Adrenal gland (tissue), 9 donors: ENCODE measurements at regions not wholly inside any gene's neighbourhood (a gene's known extent, or its start where the extent isn't known, plus 50 kb on each side); places are given as distances from the start of the nearest gene placed in this dataset.

ENCODE experiments used
- DNase-seq, 7 donors: peaks; one replicate each; pipeline ENCODE4 v3.0.0-alpha.2; 2019 to 2020
- H3K27ac ChIP-seq, 5 donors: fragments of 200-600 bp; sonication (generic) in 4 of 5; 1 replicate in 3 of 5; 2 replicates in 2 of 5; pipeline versions ENCODE4 v1.5.1 to v1.8.0; 2016 to 2020; ENCODE audit warnings: mild to moderate bottlenecking in 1 of 5
- H3K27me3 ChIP-seq: fragments of 200-600 bp; 2 replicates; pipeline ENCODE4 v1.8.0; 2021
- H3K36me3 ChIP-seq, 2 donors: fragments of 200-600 bp; replicated peaks in 1 of 2; 1 replicate in 1 of 2; 2 replicates in 1 of 2; pipeline versions ENCODE4 v1.5.1 to v1.8.0; 2018 to 2022
- H3K4me1 ChIP-seq, 2 donors: fragments of 200-600 bp; replicated peaks in 1 of 2; 1 replicate in 1 of 2; 2 replicates in 1 of 2; pipeline versions ENCODE4 v1.5.1 to v1.8.0; 2018 to 2021
- H3K4me3 ChIP-seq, 4 donors: fragments of 200-600 bp; sonication (generic) in 3 of 4; one replicate each; pipeline ENCODE4 v1.5.1; 2016 to 2018
- H3K9me3 ChIP-seq, 3 donors: fragments of 200-600 bp; sonication (generic) in 1 of 3; replicated peaks in 1 of 3; 1 replicate in 2 of 3; 2 replicates in 1 of 3; pipeline versions ENCODE4 v1.5.1 to v1.8.0; 2016 to 2021
- CTCF ChIP-seq, 6 experiments: fragments of 450-650 bp in 4 of 6; fragments of 200-600 bp in 2 of 6; sonication (generic) in 1 of 6; IDR thresholded peaks; 1 replicate in 5 of 6; 2 replicates in 1 of 6; pipeline versions ENCODE4 v1.5.1 to v1.8.0; 2016 to 2021; ENCODE audit warnings: antibody characterized with exemption in 6 of 6, mild to moderate bottlenecking in 2 of 6, moderate library complexity in 1 of 6
- POLR2A ChIP-seq, 2 donors: fragments of 450-650 bp; IDR thresholded peaks; one replicate each; pipeline ENCODE4 v1.6.1; 2017; ENCODE audit warnings: antibody characterized with exemption in 2 of 2, mild to moderate bottlenecking in 2 of 2, moderate library complexity in 1 of 2
- WGBS, 4 donors: extraction: QIAGEN DNeasy Blood & Tissue Kit in 2 of 4; methylation state at CpG; one replicate each; pipeline versions ENCODE4 v1.1.5 to v1.1.7; 2013 to 2017; 5-methylcytosine and 5-hydroxymethylcytosine counted together
- intact Hi-C, 2 donors: fragments of 100-400 bp; cut with DNase I; formaldehyde crosslinking; loops; one replicate each; pipeline versions ENCODE4 v1.14.1 to v1.15.0; 2022 to 2023
- donor health status: healthy with polysubstance abuse.
- donor health status: Bipolar disorder and iron deficiency.
- donor health status: DM: yes; HTN: yes; CAD: no.
- donor health status: DM: no; HTN: no; CAD: no.
- donor health status: DM: no; HTN: no; CAD: no.

GRCh38 chr2:36178384-36178783 is 177.2 kb upstream of the CRIM1 start:
- Histone ChIP-seq H3K4me3 (no peak overlapping the region), H3K4me1 (no peaks in the 10 kb centered on the region), H3K36me3 (no peaks in the 10 kb centered on the region), H3K27me3 (no peaks in the 10 kb centered on the region), H3K9me3 (no peaks in the 10 kb centered on the region), H3K27ac (no peak overlapping the region)
- TF ChIP-seq POLR2A (IDR thresholded peaks at IDR 0.05): no peak
- TF ChIP-seq CTCF (IDR thresholded peaks at IDR 0.05): no peak
- DNase-seq: no peak
- intact Hi-C loops: no loop called here
- 55 to 57% (median 56%) methylated on average over 2 of the region's 2 CpGs for WGBS, 4 donors

DNA sequence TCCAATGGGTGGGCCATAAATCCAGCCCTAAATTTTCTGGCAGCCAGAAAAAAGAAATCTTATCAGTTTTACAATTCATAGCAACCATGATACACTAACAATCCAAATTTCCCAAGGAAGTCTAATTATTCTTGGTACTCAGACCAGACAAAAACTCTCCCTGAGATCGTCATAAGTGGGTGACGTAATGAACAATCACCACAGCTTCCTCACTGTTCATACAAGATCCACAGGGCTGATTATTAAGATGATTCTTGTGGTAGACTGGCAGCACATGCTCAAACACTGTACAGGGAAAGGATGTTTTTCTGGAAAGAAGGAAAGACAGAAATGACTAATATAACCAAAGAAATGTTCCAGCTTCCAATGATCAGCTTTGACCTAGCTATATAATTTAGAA is 178.3 kb upstream of the CRIM1 start:
- no peaks in the 10 kb centered on the region for H3K27me3 ChIP-seq
- intact Hi-C loops: no loop called here
- 65 to 77% (median 74%) methylated on average over 2 of the region's 2 CpGs for WGBS, 4 donors
- no peak for DNase-seq
- H3K36me3 ChIP-seq: no peaks in the 10 kb centered on the region
- H3K4me3 ChIP-seq: no peak overlapping the region
- TF ChIP-seq POLR2A (IDR thresholded peaks at IDR 0.05): no peak
- no peak for TF ChIP-seq CTCF (IDR thresholded peaks at IDR 0.05)
- H3K4me1 ChIP-seq: no peaks in the 10 kb centered on the region
- H3K9me3 ChIP-seq: no peaks in the 10 kb centered on the region
- H3K27ac ChIP-seq: no peak overlapping the region

GRCh38 chr2:36174920-36175319 is 180.7 kb upstream of the CRIM1 start:
- intact Hi-C loops: no loop called here
- 55 to 72% (median 67%) methylated on average over 1 of the region's 1 CpG for WGBS, 4 donors

DNA sequence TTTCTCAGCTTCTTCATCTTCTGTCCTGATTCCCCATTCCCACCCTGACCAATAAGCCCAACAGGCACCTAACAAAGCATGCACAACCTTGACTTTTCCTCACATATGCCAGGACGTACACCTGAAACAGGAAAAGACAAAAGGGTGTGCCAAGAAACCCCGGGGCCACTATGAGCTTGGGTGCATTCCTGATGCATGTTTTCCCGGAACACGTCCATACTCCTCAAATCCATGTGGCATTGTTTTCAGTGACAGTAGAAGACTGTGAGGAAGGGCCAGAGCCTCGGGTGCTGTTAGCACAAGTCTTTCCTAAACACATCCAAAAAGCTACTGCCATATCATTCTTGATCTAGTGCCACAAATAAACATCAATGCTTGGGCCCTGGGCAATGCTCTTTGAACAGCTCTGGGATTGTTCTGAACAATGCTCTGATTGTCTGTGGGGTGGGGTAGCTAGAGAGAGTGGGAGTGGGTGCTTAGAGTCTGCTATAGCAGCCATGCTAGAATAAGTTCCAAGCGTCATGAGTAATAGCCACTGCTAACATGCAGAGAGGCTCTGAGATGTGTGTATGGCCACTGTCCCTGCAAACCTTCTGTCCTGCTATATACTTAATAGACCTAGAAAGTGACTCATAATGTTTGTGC is 181.7 kb upstream of the CRIM1 start:
- Histone ChIP-seq H3K9me3 (no peaks in the 10 kb centered on the region), H3K27ac (no peak overlapping the region), H3K36me3 (no peaks in the 10 kb centered on the region), H3K4me1 (no peaks in the 10 kb centered on the region), H3K27me3 (no peaks in the 10 kb centered on the region), H3K4me3 (no peak overlapping the region)
- DNase-seq: no peak
- 59 to 71% (median 67%) methylated on average over 6 of the region's 6 CpGs for WGBS, 4 donors
- TF ChIP-seq CTCF (IDR thresholded peaks at IDR 0.05) (no peak), POLR2A (IDR thresholded peaks at IDR 0.05) (no peak)
- intact Hi-C loops: no loop called here

More at GRCh38 chr2:36174920-36175319, 180.7 kb upstream of the CRIM1 start:
- no peak overlapping the region for H3K27ac ChIP-seq
- H3K4me1 ChIP-seq: no peaks in the 10 kb centered on the region
- H3K9me3 ChIP-seq: no peaks in the 10 kb centered on the region
- H3K4me3 ChIP-seq: no peak overlapping the region
- TF ChIP-seq POLR2A (IDR thresholded peaks at IDR 0.05): no peak
- TF ChIP-seq CTCF (IDR thresholded peaks at IDR 0.05): no peak
- no peaks in the 10 kb centered on the region for H3K27me3 ChIP-seq
- no peaks in the 10 kb centered on the region for H3K36me3 ChIP-seq
- no peak for DNase-seq
